ENCODE measurements at regions not wholly inside any gene's neighbourhood (a gene's known extent, or its start where the extent isn't known, plus 50 kb on each side); places are given as distances from the start of the nearest gene placed in this dataset.

- no peak for DNase-seq
- no peak overlapping the region for H3K4me3 ChIP-seq (ENCODE audit: low read depth, low read length)
- no peaks in the 10 kb centered on the region for H3K9me3 ChIP-seq (ENCODE audit: severe bottlenecking)
- H3K27me3 ChIP-seq (ENCODE audit: insufficient read depth, low read depth, severe bottlenecking) = no peaks in the 10 kb centered on the region
- no peak for TF ChIP-seq CTCF (IDR thresholded peaks at IDR 0.05; ENCODE audit: low read depth, low read length)
- no peaks in the 10 kb centered on the region for H3K36me3 ChIP-seq
- no peak overlapping the region for H3K27ac ChIP-seq
Observed at GRCh38 chr5:110347781-110348180, 378.7 kb downstream of the TMEM232 start.

DNA sequence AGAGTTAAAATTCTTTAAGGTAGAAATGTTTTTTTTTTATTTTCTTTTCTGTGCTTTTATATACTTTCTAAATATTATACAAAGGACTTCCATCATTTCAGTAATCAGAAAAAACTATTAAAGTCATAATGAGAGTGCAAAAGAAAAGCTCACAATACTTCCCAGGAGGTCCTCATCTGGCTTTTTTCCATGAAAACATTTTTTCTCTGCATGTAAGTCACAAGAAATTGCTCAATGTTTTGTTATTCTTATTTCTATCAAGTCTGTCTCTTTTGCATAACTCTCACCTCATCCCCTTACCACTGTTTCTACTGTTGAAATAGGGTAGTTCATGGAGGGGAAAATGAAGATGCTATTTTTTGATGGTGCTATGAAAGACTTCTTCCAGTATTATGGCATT lies 375.0 kb downstream of the TMEM232 start:
- no peaks in the 10 kb centered on the region for H3K9me3 ChIP-seq (ENCODE audit: severe bottlenecking)
- H3K36me3 ChIP-seq = no peaks in the 10 kb centered on the region
- no peak for DNase-seq
- no peak overlapping the region for H3K4me3 ChIP-seq (ENCODE audit: low read depth, low read length)
- TF ChIP-seq CTCF (IDR thresholded peaks at IDR 0.05; ENCODE audit: low read depth, low read length) = no peak
- no peak overlapping the region for H3K27ac ChIP-seq
- no peaks in the 10 kb centered on the region for H3K27me3 ChIP-seq (ENCODE audit: insufficient read depth, low read depth, severe bottlenecking)

- Histone ChIP-seq H3K36me3 (no peaks in the 10 kb centered on the region), H3K4me3 (ENCODE audit: low read depth, low read length) (no peak overlapping the region), H3K27ac (no peak overlapping the region), H3K9me3 (ENCODE audit: severe bottlenecking) (no peaks in the 10 kb centered on the region), H3K27me3 (ENCODE audit: insufficient read depth, low read depth, severe bottlenecking) (no peaks in the 10 kb centered on the region)
- no peak for DNase-seq
- TF ChIP-seq CTCF (IDR thresholded peaks at IDR 0.05; ENCODE audit: low read depth, low read length) = no peak
Observed at GRCh38 chr5:110354311-110354710, 372.2 kb downstream of the TMEM232 start.

DNA sequence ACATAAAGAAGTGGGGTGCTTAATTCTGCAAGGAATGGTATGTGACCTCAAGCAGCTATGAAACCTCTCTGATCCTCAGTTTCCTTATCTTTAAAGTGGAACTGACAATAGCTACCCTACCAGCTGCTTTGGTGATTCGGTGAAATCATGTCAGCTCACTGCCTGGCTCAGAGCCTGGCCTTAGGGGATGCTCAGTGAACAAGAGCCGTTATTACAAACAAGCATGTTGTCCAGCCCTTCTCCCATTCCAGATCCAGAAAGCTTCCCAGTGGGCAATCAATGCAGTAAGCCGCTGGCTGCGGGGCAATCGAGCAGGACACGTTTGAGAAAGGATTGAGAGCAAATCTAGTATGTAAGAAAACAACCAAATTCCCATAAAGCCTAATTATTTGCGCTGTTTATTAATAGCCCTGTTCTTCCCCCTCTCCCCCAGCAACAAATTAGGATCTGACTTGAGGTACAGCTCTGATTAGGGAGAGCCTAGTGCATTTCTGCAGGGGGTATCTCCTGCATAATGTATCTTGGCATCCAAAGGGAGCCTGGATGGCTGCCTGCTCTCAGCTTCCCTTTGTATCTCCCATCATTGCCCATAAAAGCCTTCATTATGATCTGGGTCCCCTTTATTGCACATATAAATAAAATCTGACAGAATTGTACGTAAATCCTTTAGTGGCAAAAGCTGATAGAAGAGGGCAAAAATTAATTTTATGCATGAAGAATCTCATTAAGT lies 371.4 kb downstream of the TMEM232 start:
- Histone ChIP-seq H3K4me3 (ENCODE audit: low read depth, low read length) (no peak overlapping the region), H3K27ac (no peak overlapping the region), H3K27me3 (ENCODE audit: insufficient read depth, low read depth, severe bottlenecking) (no peaks in the 10 kb centered on the region), H3K9me3 (ENCODE audit: severe bottlenecking) (no peaks in the 10 kb centered on the region), H3K36me3 (no peaks in the 10 kb centered on the region)
- DNase-seq = no peak
- TF ChIP-seq CTCF (IDR thresholded peaks at IDR 0.05; ENCODE audit: low read depth, low read length) = no peak

DNA sequence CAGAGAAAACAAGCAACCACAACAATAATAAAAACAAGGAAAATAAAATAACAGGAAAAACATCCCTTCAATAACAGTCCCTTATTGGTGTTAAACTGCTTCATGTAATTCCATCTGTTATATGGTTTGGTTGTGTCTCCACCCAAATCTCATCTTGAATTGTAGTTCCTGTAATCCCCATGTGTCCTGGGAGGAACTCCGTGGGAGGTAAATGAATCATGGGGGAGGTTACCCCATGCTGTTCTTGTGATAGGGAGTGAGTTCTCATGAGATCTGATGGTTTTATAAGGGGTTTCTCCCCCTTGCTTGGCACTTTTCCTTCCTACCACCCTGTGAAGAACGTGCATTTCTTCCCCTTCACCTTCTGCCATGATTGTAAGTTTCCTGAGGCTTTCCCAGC lies 369.8 kb downstream of the TMEM232 start:
- TF ChIP-seq CTCF (IDR thresholded peaks at IDR 0.05; ENCODE audit: low read depth, low read length) = no peak

GRCh38 chr5:110359221-110359620 lies 367.2 kb downstream of the TMEM232 start:
- no peak for TF ChIP-seq CTCF (IDR thresholded peaks at IDR 0.05; ENCODE audit: low read depth, low read length)
- H3K27ac ChIP-seq = no peak overlapping the region
- H3K4me3 ChIP-seq (ENCODE audit: low read depth, low read length) = no peak overlapping the region

More for the DNA sequence above, 369.8 kb downstream of the TMEM232 start:
- DNase-seq = no peak
- H3K27ac ChIP-seq = no peak overlapping the region
- no peaks in the 10 kb centered on the region for H3K36me3 ChIP-seq
- no peaks in the 10 kb centered on the region for H3K9me3 ChIP-seq (ENCODE audit: severe bottlenecking)
- H3K27me3 ChIP-seq (ENCODE audit: insufficient read depth, low read depth, severe bottlenecking) = no peaks in the 10 kb centered on the region
- no peak overlapping the region for H3K4me3 ChIP-seq (ENCODE audit: low read depth, low read length)

More at GRCh38 chr5:110359221-110359620, 367.2 kb downstream of the TMEM232 start:
- Histone ChIP-seq H3K36me3 (no peaks in the 10 kb centered on the region), H3K27me3 (ENCODE audit: insufficient read depth, low read depth, severe bottlenecking) (no peaks in the 10 kb centered on the region), H3K9me3 (ENCODE audit: severe bottlenecking) (no peaks in the 10 kb centered on the region)
- no peak for DNase-seq
